ENCODE measurements at regions not wholly inside any gene's neighbourhood (a gene's known extent, or its start where the extent isn't known, plus 50 kb on each side); places are given as distances from the start of the nearest gene placed in this dataset.

DNA sequence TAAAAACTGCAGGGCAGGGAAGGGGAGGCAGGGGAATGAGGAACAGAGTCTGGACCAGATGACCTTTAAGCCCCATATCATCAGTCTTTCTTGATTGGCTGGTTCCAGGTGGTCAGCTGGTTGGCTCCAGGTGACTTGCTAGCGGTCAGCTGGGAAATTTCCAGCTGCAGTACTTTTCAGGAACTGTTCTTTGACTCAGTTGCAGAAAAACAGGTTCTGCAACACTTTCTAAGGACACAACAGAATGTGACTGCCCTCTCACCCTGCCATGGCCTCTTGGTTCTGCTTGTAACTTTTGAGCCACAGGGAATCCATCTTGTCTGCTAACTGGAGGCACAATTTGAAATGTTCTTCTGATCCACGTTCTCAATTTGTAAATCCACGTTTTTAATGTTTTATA, 278.3 kb upstream of the LRATD1 start (continued):
- TF ChIP-seq ZNF592 (IDR thresholded peaks at IDR 0.05) (no peak), ESRRA (IDR thresholded peaks at IDR 0.05; ENCODE audit: low read length) (no peak), ZBED1 (IDR thresholded peaks at IDR 0.05; ENCODE audit: borderline replicate concordance) (no peak), PML (IDR thresholded peaks at IDR 0.05; ENCODE audit: low read length) (no peak), EED (IDR thresholded peaks at IDR 0.05; ENCODE audit: low read depth) (no peak), EGR1 (IDR thresholded peaks at IDR 0.05; ENCODE audit: borderline replicate concordance in 1 of 2, low read depth in 2 of 2, low read length in 2 of 2) (no peak), FOXK2 (IDR thresholded peaks at IDR 0.05) (no peak), BCL3 (IDR thresholded peaks at IDR 0.05; ENCODE audit: borderline replicate concordance, insufficient read depth, low read depth, low read length, poor library complexity, severe bottlenecking) (no peak)

- 0% methylated on average over 2 of the region's 2 CpGs for whole genome bisulfite sequencing (ENCODE audit: insufficient coverage, insufficient replicate concordance, low lambda C conversion rate, missing lambda C conversion rate)
- RAD21 ChIA-PET (ENCODE audit: unreplicated experiment), result no interaction called here
- ATAC-seq, result no peak
- no peak for TF ChIP-seq PKNOX1 (IDR thresholded peaks at IDR 0.05)
- no peak for TF ChIP-seq MEF2B (IDR thresholded peaks at IDR 0.05; ENCODE audit: partially characterized antibody, poor library complexity, severe bottlenecking)
- no peak for TF ChIP-seq STAT3 (IDR thresholded peaks at IDR 0.05; ENCODE audit: low read depth, low read length)
- TF ChIP-seq, protein P1, sequence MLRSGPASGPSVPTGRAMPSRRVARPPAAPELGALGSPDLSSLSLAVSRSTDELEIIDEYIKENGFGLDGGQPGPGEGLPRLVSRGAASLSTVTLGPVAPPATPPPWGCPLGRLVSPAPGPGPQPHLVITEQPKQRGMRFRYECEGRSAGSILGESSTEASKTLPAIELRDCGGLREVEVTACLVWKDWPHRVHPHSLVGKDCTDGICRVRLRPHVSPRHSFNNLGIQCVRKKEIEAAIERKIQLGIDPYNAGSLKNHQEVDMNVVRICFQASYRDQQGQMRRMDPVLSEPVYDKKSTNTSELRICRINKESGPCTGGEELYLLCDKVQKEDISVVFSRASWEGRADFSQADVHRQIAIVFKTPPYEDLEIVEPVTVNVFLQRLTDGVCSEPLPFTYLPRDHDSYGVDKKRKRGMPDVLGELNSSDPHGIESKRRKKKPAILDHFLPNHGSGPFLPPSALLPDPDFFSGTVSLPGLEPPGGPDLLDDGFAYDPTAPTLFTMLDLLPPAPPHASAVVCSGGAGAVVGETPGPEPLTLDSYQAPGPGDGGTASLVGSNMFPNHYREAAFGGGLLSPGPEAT (IDR thresholded peaks at IDR 0.05; ENCODE audit: low read depth), result no peak
- TF ChIP-seq BCL3 (IDR thresholded peaks at IDR 0.05; ENCODE audit: borderline replicate concordance, insufficient read depth, low read depth, low read length, poor library complexity, severe bottlenecking), result no peak
Observed at GRCh38 chr2:14355102-14355501, 277.4 kb upstream of the LRATD1 start.

More at GRCh38 chr2:14355102-14355501, 277.4 kb upstream of the LRATD1 start:
- in situ Hi-C loops (cut with MboI), result no loop called here
- Histone ChIP-seq H2AFZ (ENCODE audit: control insufficient read depth, low read depth, low read length) (no peak overlapping the region), H3K36me3 (ENCODE audit: control insufficient read depth in 2 of 2, insufficient read depth in 2 of 2, low read length in 1 of 2) (no peaks in the 10 kb centered on the region), H3K4me1 (ENCODE audit: control insufficient read depth, insufficient read depth, low read length) (no peaks in the 10 kb centered on the region), H3K27ac (ENCODE audit: control insufficient read depth, insufficient read depth) (no peak overlapping the region), H3K4me3 (no peak overlapping the region), H3K27me3 (replicated peaks in 1 of 2; ENCODE audit: control insufficient read depth in 2 of 2, insufficient read depth in 2 of 2, low read length in 1 of 2) (no peaks in the 10 kb centered on the region), H3K4me2 (ENCODE audit: control insufficient read depth, insufficient read depth) (no peak overlapping the region), H4K20me1 (ENCODE audit: control insufficient read depth, insufficient read depth) (no peaks in the 10 kb centered on the region), H3K9me3 (replicated peaks; ENCODE audit: control insufficient read depth, insufficient read depth, low read length) (no peaks in the 10 kb centered on the region), H3K9ac (ENCODE audit: control insufficient read depth, insufficient read depth, low read length) (no peak overlapping the region), H3K79me2 (ENCODE audit: control insufficient read depth, insufficient read depth, low read length) (no peaks in the 10 kb centered on the region)
- DNase-seq (ENCODE audit: low read depth, low spot score) (no peak), FAIRE-seq (no peak)
- intact Hi-C loops (cut with micrococcal nuclease; ENCODE audit: unreplicated experiment), result no loop called here
- no TSS peak for BruUV-seq (replicated peaks)
- CTCF ChIA-PET, result interaction anchor here (0.9 to 1.3 kb wide), 2 partner anchors 39 to 93 kb away, joined by 3 read pairs; no protein-coding TSS in a partner anchor
- POLR2A ChIA-PET, result no interaction called here
- SMC1A ChIA-PET (ENCODE audit: uncharacterized antibody, unreplicated experiment), result interaction anchor here (0.9 kb wide), 1 partner anchor 15 kb away, joined by 3 read pairs; no protein-coding TSS in a partner anchor
